GM18508 (cell line): ENCODE measurements at regions not wholly inside any gene's neighbourhood (a gene's known extent, or its start where the extent isn't known, plus 50 kb on each side); places are given as distances from the start of the nearest gene placed in this dataset.
"Not testable (repeated sequence)": the region's sequence is repeated elsewhere in the genome, so short reads cannot be mapped to it uniquely, and the experiment has no call there.

Experiments used
- ATAC-seq: cut with Tn5 transposase; IDR thresholded peaks from one replicate; pipeline ENCODE4 v1.9.1; 2021; ENCODE audit warnings: moderate number of reproducible peaks; ENCODE audit not compliant: insufficient read depth, unreplicated experiment

GRCh38 chr5:107021575-107021974 lies 649.2 kb downstream of the EFNA5 start:
- no peak for ATAC-seq

- ATAC-seq: no peak
Measured at GRCh38 chr5:107020626-107021025, 650.1 kb downstream of the EFNA5 start.

GRCh38 chr5:107017616-107018015 lies 653.1 kb downstream of the EFNA5 start:
- no peak for ATAC-seq

- ATAC-seq: no peak
Measured at GRCh38 chr5:107012371-107012770, 658.4 kb downstream of the EFNA5 start.

GRCh38 chr5:107011605-107012004 lies 659.1 kb downstream of the EFNA5 start:
- ATAC-seq: no peak

GRCh38 chr5:107010060-107010459 lies 660.7 kb downstream of the EFNA5 start:
- no peak for ATAC-seq

DNA sequence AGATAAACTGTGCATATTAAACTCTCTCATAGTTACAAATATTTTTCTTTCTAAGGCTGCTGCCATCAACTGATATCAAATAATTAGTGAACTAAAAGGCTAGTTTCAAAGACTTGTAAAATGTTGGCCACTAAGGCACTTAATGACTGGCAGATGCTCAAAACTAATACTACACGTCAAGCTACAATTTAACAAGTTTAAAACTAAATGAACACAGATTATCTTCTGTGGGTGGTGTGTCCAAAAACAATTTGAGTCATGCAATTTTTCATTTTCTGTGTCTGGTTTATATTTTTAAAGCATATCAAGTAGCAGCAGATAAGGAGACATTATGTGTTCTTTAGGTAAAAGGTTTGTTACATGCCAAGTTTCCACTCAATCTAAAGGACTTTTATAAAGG lies 665.1 kb downstream of the EFNA5 start:
- ATAC-seq: no peak

DNA sequence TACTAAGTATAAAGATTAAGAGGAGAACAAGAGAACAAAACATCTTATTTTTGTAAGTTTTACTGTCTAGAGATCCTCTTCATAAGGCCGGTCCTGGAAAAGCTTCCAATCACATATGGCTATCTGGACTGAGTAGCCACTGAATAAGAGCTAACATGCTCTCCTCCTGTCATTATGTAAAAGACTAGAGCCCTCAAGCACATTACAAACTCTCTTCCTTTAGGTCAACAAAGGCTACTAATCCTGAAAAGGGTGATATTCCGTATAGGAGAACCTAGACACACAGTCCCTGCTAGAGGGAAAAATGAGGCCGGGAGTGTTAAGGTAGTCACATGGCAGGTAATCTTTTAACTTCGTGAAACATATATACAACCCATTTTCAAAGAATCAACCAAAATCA lies 665.6 kb downstream of the EFNA5 start:
- ATAC-seq: no peak

- ATAC-seq: no peak
Measured at GRCh38 chr5:107002115-107002514, 668.6 kb downstream of the EFNA5 start.

DNA sequence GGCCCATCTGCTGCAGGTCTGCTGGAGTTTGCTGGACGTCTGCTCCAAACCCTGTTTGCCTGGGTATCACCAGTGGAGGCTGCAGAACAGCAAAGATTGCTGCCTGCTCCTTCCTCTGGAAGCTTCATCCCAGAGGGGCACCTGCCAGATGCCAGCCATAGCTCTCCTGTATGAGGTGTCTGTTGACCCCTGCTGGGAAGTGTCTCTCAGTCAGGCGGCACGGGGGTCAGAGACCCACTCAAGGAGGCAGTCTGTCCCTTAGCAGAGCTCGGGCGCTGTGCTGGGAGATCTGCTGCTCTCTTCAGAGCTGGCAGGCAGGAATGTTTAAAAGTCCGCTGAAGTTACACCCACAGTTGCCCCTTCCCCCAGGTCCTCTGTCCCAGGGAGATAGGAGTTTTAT lies 671.2 kb downstream of the EFNA5 start:
- not testable (repeated sequence) for ATAC-seq

- ATAC-seq: no peak
Measured at GRCh38 chr5:106986006-106986405, 684.7 kb downstream of the EFNA5 start.

DNA sequence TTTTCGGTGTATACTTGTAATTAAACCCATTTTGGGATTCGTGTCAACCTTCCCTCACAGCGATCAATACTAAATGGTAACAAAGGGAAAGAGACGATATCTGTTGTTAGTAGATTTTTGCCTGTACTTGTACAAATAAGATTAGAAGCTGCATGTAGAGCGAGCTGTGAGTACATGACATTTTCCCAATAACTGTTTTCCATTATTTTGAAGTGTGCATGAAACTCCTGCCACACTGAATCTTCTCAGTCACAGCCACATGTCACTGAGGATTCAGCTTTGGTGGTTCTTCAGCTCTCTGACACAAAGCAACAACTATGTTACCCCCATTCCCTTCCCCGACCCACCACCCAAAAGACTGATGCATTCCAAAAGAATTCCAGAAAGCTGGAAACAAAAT lies 685.6 kb downstream of the EFNA5 start:
- ATAC-seq: no peak

- not testable (repeated sequence) for ATAC-seq
Measured at GRCh38 chr5:106979178-106979577, 691.6 kb downstream of the EFNA5 start.

- ATAC-seq: not testable (repeated sequence)
Measured at GRCh38 chr5:106978582-106979165, 692.1 kb downstream of the EFNA5 start.

- ATAC-seq: no peak
Measured at GRCh38 chr5:106976363-106976762, 694.4 kb downstream of the EFNA5 start.

- no peak for ATAC-seq
Measured at GRCh38 chr5:106974272-106974671, 696.5 kb downstream of the EFNA5 start.

GRCh38 chr5:106966686-106967315 lies 703.9 kb downstream of the EFNA5 start:
- ATAC-seq: no peak

GRCh38 chr5:106964132-106964531 lies 706.6 kb downstream of the EFNA5 start:
- no peak for ATAC-seq

DNA sequence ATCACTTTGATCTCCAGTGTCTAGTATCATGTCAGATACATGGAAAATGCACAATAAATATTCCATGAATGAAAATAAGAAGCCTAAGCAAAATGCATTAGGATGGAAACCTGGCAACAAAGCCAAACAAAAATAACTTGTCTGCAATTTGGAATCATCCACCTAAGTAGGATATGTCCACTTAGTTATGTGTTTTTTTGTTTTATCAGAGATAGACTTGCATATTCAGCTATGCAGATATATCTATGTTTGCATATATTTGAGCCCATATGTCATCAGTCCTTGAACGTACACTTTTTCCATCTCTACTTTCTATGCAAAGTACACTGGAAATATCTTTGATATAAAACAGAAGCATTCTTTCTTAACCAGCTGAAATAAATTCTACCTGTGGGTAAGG lies 707.1 kb downstream of the EFNA5 start:
- ATAC-seq: no peak

GRCh38 chr5:106962464-106963230 lies 708.1 kb downstream of the EFNA5 start:
- no peak for ATAC-seq

- no peak for ATAC-seq
Measured at GRCh38 chr5:106959387-106959786, 711.4 kb downstream of the EFNA5 start.

DNA sequence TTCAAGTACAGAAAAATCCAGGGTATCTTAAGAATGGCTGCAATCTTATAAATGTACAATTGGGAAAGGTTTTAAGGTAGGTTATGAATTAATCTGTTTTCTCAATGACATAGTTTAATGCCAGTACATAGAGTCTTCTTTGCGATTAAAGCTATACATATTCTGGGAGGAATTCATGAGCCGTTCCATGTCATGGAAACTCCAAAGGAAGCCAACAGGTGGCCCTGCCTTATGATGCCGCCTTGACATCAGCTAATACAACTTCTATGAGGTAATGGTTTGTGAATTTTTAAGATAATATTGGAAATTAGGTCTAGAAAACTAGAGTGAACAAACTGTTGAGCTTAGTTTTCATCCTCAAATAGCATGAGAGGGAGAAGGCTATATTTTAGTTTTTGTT lies 713.4 kb downstream of the EFNA5 start:
- no peak for ATAC-seq
